ENCODE measurements at regions not wholly inside any gene's neighbourhood (a gene's known extent, or its start where the extent isn't known, plus 50 kb on each side); places are given as distances from the start of the nearest gene placed in this dataset.

- Histone ChIP-seq H2BK120ac (ENCODE audit: low read depth, low read length) (no peak overlapping the region), H2AK9ac (replicated peaks; ENCODE audit: low read depth, low read length, poor library complexity) (no peak overlapping the region), H4K5ac (ENCODE audit: low read depth, low read length) (no peak overlapping the region), H4K8ac (ENCODE audit: low read depth in 2 of 2, low read length in 2 of 2) (no peak overlapping the region), H3K14ac (replicated peaks; ENCODE audit: low read depth, low read length) (no peak overlapping the region), H3K4me1 (ENCODE audit: control insufficient read depth, insufficient read depth, low read length) (no peaks in the 10 kb centered on the region), H3K9ac (ENCODE audit: low read depth, low read length) (no peak overlapping the region), H3K79me1 (ENCODE audit: low read depth in 1 of 2, low read length in 2 of 2) (no peaks in the 10 kb centered on the region), H3K27me3 (ENCODE audit: control insufficient read depth, insufficient read depth, low read length) (peaks cover 20% of the 10 kb centered on the region), H3K56ac (ENCODE audit: extremely low read depth, insufficient read depth, low read length) (no peak overlapping the region), H2AK5ac (ENCODE audit: low read depth, low read length) (no peak overlapping the region), H3K18ac (ENCODE audit: low read depth, low read length) (no peak overlapping the region), H2BK5ac (ENCODE audit: low read depth, low read length, poor library complexity, severe bottlenecking) (no peak overlapping the region), H3K23ac (ENCODE audit: low read depth, low read length) (no peak overlapping the region), H4K20me1 (ENCODE audit: insufficient read depth, low read length) (no peaks in the 10 kb centered on the region), H4K91ac (ENCODE audit: insufficient read depth, low read depth, low read length) (no peak overlapping the region), H3K36me3 (ENCODE audit: control insufficient read depth, insufficient read depth, low read length) (no peaks in the 10 kb centered on the region), H3K4me3 (ENCODE audit: insufficient read depth, low read depth, low read length) (no peak overlapping the region), H3K4ac (ENCODE audit: low read depth, low read length) (no peak overlapping the region), H3K4me2 (ENCODE audit: low read depth, low read length) (no peak overlapping the region), H2BK15ac (ENCODE audit: low read depth, low read length) (no peak overlapping the region), H2AFZ (replicated peaks; ENCODE audit: low read length, poor library complexity) (no peak overlapping the region), H3K9me3 (ENCODE audit: control insufficient read depth, insufficient read depth, low read length) (no peaks in the 10 kb centered on the region), H2BK20ac (ENCODE audit: low read depth, low read length) (no peak overlapping the region), H3K9me1 (ENCODE audit: insufficient read depth, low read length) (no peaks in the 10 kb centered on the region), H3K27ac (ENCODE audit: insufficient read depth, low read length) (no peak overlapping the region)
- ChIA-PET CTCF (no interaction called here), POLR2A (ENCODE audit: unreplicated experiment) (no interaction called here)
- 4% methylated on average over 18 of the region's 58 CpGs; no CpG with 5 or more reads in 1 of the 2 experiments for WGBS, 2 experiments (ENCODE audit: extremely low coverage in 2 of 2, insufficient read length in 1 of 2)
- TF ChIP-seq NFE2L2 (IDR thresholded peaks at IDR 0.05; ENCODE audit: low read depth, low read length) (no peak), CEBPB (IDR thresholded peaks at IDR 0.05; ENCODE audit: low read depth, low read length) (no peak), RAD21 (IDR thresholded peaks at IDR 0.05; ENCODE audit: low read length) (no peak)
- dilution Hi-C loops (cut with HindIII; ENCODE audit: low sequenced_read_pairs, unreplicated experiment) (no loop called here), intact Hi-C loops (cut with micrococcal nuclease) (no loop called here), in situ Hi-C loops (cut with MboI; ENCODE audit: low sequenced_read_pairs) (no loop called here)
- DNase-seq (no peak), ATAC-seq (ENCODE audit: low read depth) (peak; percentile 46)
- no TSS peak for BruUV-seq (replicated peaks)
These were observed 53.9 kb upstream of the CEACAM21 start for GRCh38 chr19:41521931-41522555.
